ENCODE measurements at regions not wholly inside any gene's neighbourhood (a gene's known extent, or its start where the extent isn't known, plus 50 kb on each side); places are given as distances from the start of the nearest gene placed in this dataset.

- TF ChIP-seq CTCF (conservative IDR thresholded peaks at IDR 0.05), result no peak
- TF ChIP-seq ZFX (IDR thresholded peaks at IDR 0.05), result no peak
These were observed 324.2 kb downstream of the SEC14L1 start for GRCh38 chr17:77464988-77465357.

Data from C4-2B (cell line).